ENCODE measurements at regions not wholly inside any gene's neighbourhood (a gene's known extent, or its start where the extent isn't known, plus 50 kb on each side); places are given as distances from the start of the nearest gene placed in this dataset.

DNA sequence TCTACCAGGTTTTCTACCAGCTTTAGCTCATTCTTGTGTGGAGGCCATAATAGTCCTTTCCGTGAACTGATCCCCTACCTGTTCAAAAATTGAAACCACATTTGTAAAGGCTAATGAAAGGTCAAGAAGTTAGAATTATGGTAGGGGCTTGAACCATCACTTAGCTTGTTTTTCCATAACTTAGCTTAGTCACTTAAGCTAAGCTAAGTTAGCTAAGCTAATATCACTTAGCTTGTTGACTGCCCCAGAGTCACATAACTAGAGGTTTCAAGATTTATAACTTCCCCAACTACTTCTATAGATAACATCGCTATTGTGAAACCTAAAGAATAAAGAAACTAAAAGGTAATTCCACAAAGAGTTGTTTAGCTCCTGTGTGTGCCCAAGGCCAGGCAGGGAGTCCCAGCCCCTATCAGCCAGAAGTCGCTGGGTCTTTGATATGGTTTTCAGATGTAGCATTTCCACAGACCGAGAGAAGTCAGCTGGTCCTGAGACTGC, 131.8 kb downstream of the VEGFA start (continued):
- TF ChIP-seq, protein P1, sequence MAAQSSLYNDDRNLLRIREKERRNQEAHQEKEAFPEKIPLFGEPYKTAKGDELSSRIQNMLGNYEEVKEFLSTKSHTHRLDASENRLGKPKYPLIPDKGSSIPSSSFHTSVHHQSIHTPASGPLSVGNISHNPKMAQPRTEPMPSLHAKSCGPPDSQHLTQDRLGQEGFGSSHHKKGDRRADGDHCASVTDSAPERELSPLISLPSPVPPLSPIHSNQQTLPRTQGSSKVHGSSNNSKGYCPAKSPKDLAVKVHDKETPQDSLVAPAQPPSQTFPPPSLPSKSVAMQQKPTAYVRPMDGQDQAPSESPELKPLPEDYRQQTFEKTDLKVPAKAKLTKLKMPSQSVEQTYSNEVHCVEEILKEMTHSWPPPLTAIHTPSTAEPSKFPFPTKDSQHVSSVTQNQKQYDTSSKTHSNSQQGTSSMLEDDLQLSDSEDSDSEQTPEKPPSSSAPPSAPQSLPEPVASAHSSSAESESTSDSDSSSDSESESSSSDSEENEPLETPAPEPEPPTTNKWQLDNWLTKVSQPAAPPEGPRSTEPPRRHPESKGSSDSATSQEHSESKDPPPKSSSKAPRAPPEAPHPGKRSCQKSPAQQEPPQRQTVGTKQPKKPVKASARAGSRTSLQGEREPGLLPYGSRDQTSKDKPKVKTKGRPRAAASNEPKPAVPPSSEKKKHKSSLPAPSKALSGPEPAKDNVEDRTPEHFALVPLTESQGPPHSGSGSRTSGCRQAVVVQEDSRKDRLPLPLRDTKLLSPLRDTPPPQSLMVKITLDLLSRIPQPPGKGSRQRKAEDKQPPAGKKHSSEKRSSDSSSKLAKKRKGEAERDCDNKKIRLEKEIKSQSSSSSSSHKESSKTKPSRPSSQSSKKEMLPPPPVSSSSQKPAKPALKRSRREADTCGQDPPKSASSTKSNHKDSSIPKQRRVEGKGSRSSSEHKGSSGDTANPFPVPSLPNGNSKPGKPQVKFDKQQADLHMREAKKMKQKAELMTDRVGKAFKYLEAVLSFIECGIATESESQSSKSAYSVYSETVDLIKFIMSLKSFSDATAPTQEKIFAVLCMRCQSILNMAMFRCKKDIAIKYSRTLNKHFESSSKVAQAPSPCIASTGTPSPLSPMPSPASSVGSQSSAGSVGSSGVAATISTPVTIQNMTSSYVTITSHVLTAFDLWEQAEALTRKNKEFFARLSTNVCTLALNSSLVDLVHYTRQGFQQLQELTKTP (IDR thresholded peaks at IDR 0.05; ENCODE audit: low read depth in 1 of 2, partially characterized antibody in 2 of 2) = no peak
- TF ChIP-seq TEAD4 (IDR thresholded peaks at IDR 0.05; ENCODE audit: low read length) (no peak; the same call in 1 of the 2 replicates), TEAD4 (CRISPR knock-in tag; IDR thresholded peaks at IDR 0.05; ENCODE audit: borderline replicate concordance) (no peak), ETS2 (tag; IDR thresholded peaks at IDR 0.05; ENCODE audit: borderline replicate concordance, poor library complexity, severe bottlenecking) (no peak), NUFIP1 (IDR thresholded peaks at IDR 0.05; ENCODE audit: partially characterized antibody) (no peak), BACH1 (tag; IDR thresholded peaks at IDR 0.05) (peak; percentile 72), TAF15 (IDR thresholded peaks at IDR 0.05; ENCODE audit: low read depth, low read length) (no peak), CTBP1 (IDR thresholded peaks at IDR 0.05; ENCODE audit: borderline replicate concordance) (no peak), HNRNPUL1 (IDR thresholded peaks at IDR 0.05; ENCODE audit: low read length) (no peak), ZNF217 (CRISPR knock-in tag; IDR thresholded peaks at IDR 0.05) (no peak), ZEB2 (IDR thresholded peaks at IDR 0.05) (no peak), FOXA3 (CRISPR knock-in tag; conservative IDR thresholded peaks at IDR 0.05 in 1 of 2, IDR thresholded peaks at IDR 0.05 in 1 of 2) (0 out of 4 replicates have a peak, but pooled peaks of 1 of the 2 experiments have one; percentile 29), ARHGAP35 (IDR thresholded peaks at IDR 0.05; ENCODE audit: partially characterized antibody) (no peak), MTF1 (CRISPR knock-in tag; IDR thresholded peaks at IDR 0.05; ENCODE audit: borderline replicate concordance) (no peak), ZC3H8 (IDR thresholded peaks at IDR 0.05) (no peak), CLOCK (CRISPR knock-in tag; IDR thresholded peaks at IDR 0.05; ENCODE audit: borderline replicate concordance) (no peak), PPARD (CRISPR knock-in tag; IDR thresholded peaks at IDR 0.05) (no peak), SIRT6 (IDR thresholded peaks at IDR 0.05; ENCODE audit: low read depth, low read length) (no peak), MXD1 (CRISPR knock-in tag; IDR thresholded peaks at IDR 0.05; ENCODE audit: borderline replicate concordance, poor library complexity, severe bottlenecking) (no peak)
- TF ChIP-seq, protein P2, sequence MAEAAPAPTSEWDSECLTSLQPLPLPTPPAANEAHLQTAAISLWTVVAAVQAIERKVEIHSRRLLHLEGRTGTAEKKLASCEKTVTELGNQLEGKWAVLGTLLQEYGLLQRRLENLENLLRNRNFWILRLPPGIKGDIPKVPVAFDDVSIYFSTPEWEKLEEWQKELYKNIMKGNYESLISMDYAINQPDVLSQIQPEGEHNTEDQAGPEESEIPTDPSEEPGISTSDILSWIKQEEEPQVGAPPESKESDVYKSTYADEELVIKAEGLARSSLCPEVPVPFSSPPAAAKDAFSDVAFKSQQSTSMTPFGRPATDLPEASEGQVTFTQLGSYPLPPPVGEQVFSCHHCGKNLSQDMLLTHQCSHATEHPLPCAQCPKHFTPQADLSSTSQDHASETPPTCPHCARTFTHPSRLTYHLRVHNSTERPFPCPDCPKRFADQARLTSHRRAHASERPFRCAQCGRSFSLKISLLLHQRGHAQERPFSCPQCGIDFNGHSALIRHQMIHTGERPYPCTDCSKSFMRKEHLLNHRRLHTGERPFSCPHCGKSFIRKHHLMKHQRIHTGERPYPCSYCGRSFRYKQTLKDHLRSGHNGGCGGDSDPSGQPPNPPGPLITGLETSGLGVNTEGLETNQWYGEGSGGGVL (CRISPR knock-in tag; IDR thresholded peaks at IDR 0.05) = no peak

Data from K562 (cell line).